ENCODE measurements at regions not wholly inside any gene's neighbourhood (a gene's known extent, or its start where the extent isn't known, plus 50 kb on each side); places are given as distances from the start of the nearest gene placed in this dataset. TPM values are rescaled to one million over a fixed set of nuclear protein-coding genes. Genes with fewer than 3 reads are reported as not detected.
"Not testable (repeated sequence)": the region's sequence is repeated elsewhere in the genome, so short reads cannot be mapped to it uniquely, and the experiment has no call there.

DNA sequence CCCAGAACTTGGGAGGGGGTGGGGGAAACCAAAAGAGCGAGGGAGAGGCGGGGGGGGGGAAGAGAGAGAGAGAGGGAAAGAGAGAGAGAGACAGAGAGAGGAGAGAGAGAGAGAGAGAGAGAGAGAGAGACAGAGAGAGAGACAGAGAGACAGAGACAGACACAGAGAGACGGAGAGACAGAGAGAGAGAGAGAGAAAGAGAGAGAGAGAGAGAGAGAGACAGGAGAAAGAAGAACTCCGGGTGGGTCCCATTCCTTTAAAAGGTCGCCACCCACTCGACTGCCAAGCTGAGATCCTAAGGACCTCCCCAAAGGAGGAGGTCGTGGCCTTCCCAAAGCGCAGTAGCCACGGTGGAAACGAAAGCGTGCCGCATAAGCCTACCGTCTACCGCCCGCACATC, 49.8 kb upstream of the RNU2-1 start:
- not testable (repeated sequence) for H3K27ac ChIP-seq (ENCODE audit: low read length, poor library complexity, severe bottlenecking); H3K4ac ChIP-seq (ENCODE audit: low read depth in 1 of 2, low read length in 2 of 2); H2BK12ac ChIP-seq (ENCODE audit: low read length in 2 of 2); H4K8ac ChIP-seq (ENCODE audit: low read length); H2BK120ac ChIP-seq (ENCODE audit: low read depth, low read length); H2AFZ ChIP-seq (ENCODE audit: low read depth, low read length); H3K18ac ChIP-seq (ENCODE audit: low read depth in 1 of 2, low read length in 2 of 2); H3K4me2 ChIP-seq (ENCODE audit: low read length, poor library complexity, severe bottlenecking); H3K4me1 ChIP-seq (ENCODE audit: control insufficient read depth, insufficient read depth, low read depth, low read length); H3K79me1 ChIP-seq (replicated peaks; ENCODE audit: low read length, poor library complexity, severe bottlenecking); H3K4me3 ChIP-seq (ENCODE audit: insufficient read depth in 1 of 2, low read depth in 1 of 2, low read length in 2 of 2); H3K9ac ChIP-seq (ENCODE audit: low read length); H4K91ac ChIP-seq (ENCODE audit: low read length); H2BK15ac ChIP-seq (ENCODE audit: low read depth, poor library complexity, severe bottlenecking); H2BK5ac ChIP-seq (ENCODE audit: low read depth, low read length, poor library complexity, severe bottlenecking); H3K14ac ChIP-seq (ENCODE audit: low read length in 2 of 2); H3K36me3 ChIP-seq (ENCODE audit: control insufficient read depth in 1 of 2, insufficient read depth in 2 of 2, low read depth in 1 of 2, low read length in 2 of 2); H3K9me3 ChIP-seq (ENCODE audit: control insufficient read depth, low read length); H3K23ac ChIP-seq (ENCODE audit: low read length in 2 of 2); DNase-seq; H2AK5ac ChIP-seq (ENCODE audit: low read length, severe bottlenecking); H3K27me3 ChIP-seq (ENCODE audit: control insufficient read depth in 1 of 2, insufficient read depth in 1 of 2, low read length in 2 of 2)
- no CpG with 5 or more reads among the region's 15 CpGs for WGBS

Small RNAs in the stretch of these regions (small RNA-seq; reads per million reads assigned to genes)
- not detected for gene RF00004 (ENCODE audit: low read depth)

All from mesenchymal stem cell (in vitro differentiated cells and primary cell).